IPS-15b (cell line): ENCODE measurements at regions not wholly inside any gene's neighbourhood (a gene's known extent, or its start where the extent isn't known, plus 50 kb on each side); places are given as distances from the start of the nearest gene placed in this dataset.

ENCODE experiments used
- H3K27me3 ChIP-seq: one replicate; pipeline ENCODE4 v1.6.1; 2013; ENCODE audit warnings: low read length; ENCODE audit not compliant: control insufficient read depth, insufficient read depth
- H3K36me3 ChIP-seq: one replicate; pipeline ENCODE4 v1.6.1; 2013; ENCODE audit warnings: low read length; ENCODE audit not compliant: control insufficient read depth, insufficient read depth
- H3K4me1 ChIP-seq: one replicate; pipeline ENCODE4 v1.6.1; 2013; ENCODE audit warnings: mild to moderate bottlenecking, low read length; ENCODE audit not compliant: control insufficient read depth, insufficient read depth
- H3K4me3 ChIP-seq: one replicate; pipeline ENCODE4 v1.5.1; 2013; ENCODE audit warnings: low read depth, low read length
- H3K9ac ChIP-seq: one replicate; pipeline ENCODE4 v1.6.1; 2013; ENCODE audit warnings: low read depth, mild to moderate bottlenecking, low read length
- H3K9me3 ChIP-seq: one replicate; pipeline ENCODE4 v1.6.1; 2013; ENCODE audit warnings: mild to moderate bottlenecking, low read length; ENCODE audit not compliant: control insufficient read depth, insufficient read depth

GRCh38 chr1:182127656-182128055 lies 66.1 kb upstream of the ZNF648 start:
- Histone ChIP-seq H3K9ac (no peak overlapping the region), H3K9me3 (no peaks in the 10 kb centered on the region), H3K36me3 (no peaks in the 10 kb centered on the region), H3K4me1 (no peaks in the 10 kb centered on the region), H3K27me3 (no peaks in the 10 kb centered on the region), H3K4me3 (no peak overlapping the region)

- H3K9me3 ChIP-seq: no peaks in the 10 kb centered on the region
Measured at GRCh38 chr1:182126272-182126800, 64.8 kb upstream of the ZNF648 start.

GRCh38 chr1:182122913-182123260 lies 61.4 kb upstream of the ZNF648 start:
- Histone ChIP-seq H3K9ac (no peak overlapping the region), H3K36me3 (no peaks in the 10 kb centered on the region), H3K4me1 (no peaks in the 10 kb centered on the region), H3K4me3 (no peak overlapping the region), H3K9me3 (no peaks in the 10 kb centered on the region), H3K27me3 (no peaks in the 10 kb centered on the region)

More at GRCh38 chr1:182126272-182126800, 64.8 kb upstream of the ZNF648 start:
- H3K9ac ChIP-seq: no peak overlapping the region
- H3K27me3 ChIP-seq: no peaks in the 10 kb centered on the region
- no peak overlapping the region for H3K4me3 ChIP-seq
- no peaks in the 10 kb centered on the region for H3K36me3 ChIP-seq
- H3K4me1 ChIP-seq: no peaks in the 10 kb centered on the region

GRCh38 chr1:182122256-182122912 lies 60.9 kb upstream of the ZNF648 start:
- Histone ChIP-seq H3K9me3 (no peaks in the 10 kb centered on the region), H3K27me3 (no peaks in the 10 kb centered on the region), H3K4me3 (no peak overlapping the region), H3K4me1 (no peaks in the 10 kb centered on the region), H3K9ac (no peak overlapping the region), H3K36me3 (no peaks in the 10 kb centered on the region)

- Histone ChIP-seq H3K36me3 (no peaks in the 10 kb centered on the region), H3K9ac (no peak overlapping the region), H3K27me3 (no peaks in the 10 kb centered on the region), H3K9me3 (no peaks in the 10 kb centered on the region), H3K4me3 (no peak overlapping the region), H3K4me1 (no peaks in the 10 kb centered on the region)
Measured at GRCh38 chr1:182121787-182122186, 60.3 kb upstream of the ZNF648 start.

GRCh38 chr1:182120411-182121258 lies 59.1 kb upstream of the ZNF648 start:
- Histone ChIP-seq H3K9ac (no peak overlapping the region), H3K9me3 (no peaks in the 10 kb centered on the region), H3K36me3 (no peaks in the 10 kb centered on the region), H3K4me1 (no peaks in the 10 kb centered on the region), H3K27me3 (no peaks in the 10 kb centered on the region), H3K4me3 (no peak overlapping the region)

GRCh38 chr1:182119631-182120030 lies 58.1 kb upstream of the ZNF648 start:
- H3K9me3 ChIP-seq: no peaks in the 10 kb centered on the region
- no peaks in the 10 kb centered on the region for H3K36me3 ChIP-seq
- H3K4me3 ChIP-seq: no peak overlapping the region
- H3K27me3 ChIP-seq: no peaks in the 10 kb centered on the region
- H3K9ac ChIP-seq: no peak overlapping the region
- H3K4me1 ChIP-seq: no peaks in the 10 kb centered on the region

GRCh38 chr1:182118851-182119250 lies 57.3 kb upstream of the ZNF648 start:
- H3K4me3 ChIP-seq: no peak overlapping the region
- no peaks in the 10 kb centered on the region for H3K9me3 ChIP-seq
- H3K36me3 ChIP-seq: no peaks in the 10 kb centered on the region
- no peaks in the 10 kb centered on the region for H3K4me1 ChIP-seq
- no peak overlapping the region for H3K9ac ChIP-seq
- no peaks in the 10 kb centered on the region for H3K27me3 ChIP-seq

- no peak overlapping the region for H3K4me3 ChIP-seq
- no peaks in the 10 kb centered on the region for H3K27me3 ChIP-seq
- H3K9ac ChIP-seq: no peak overlapping the region
- no peaks in the 10 kb centered on the region for H3K4me1 ChIP-seq
- H3K9me3 ChIP-seq: no peaks in the 10 kb centered on the region
- no peaks in the 10 kb centered on the region for H3K36me3 ChIP-seq
Measured at GRCh38 chr1:182114627-182115023, 53.1 kb upstream of the ZNF648 start.

GRCh38 chr1:182113879-182114626 lies 52.5 kb upstream of the ZNF648 start:
- H3K9ac ChIP-seq: no peak overlapping the region
- no peaks in the 10 kb centered on the region for H3K4me1 ChIP-seq
- no peaks in the 10 kb centered on the region for H3K36me3 ChIP-seq
- H3K27me3 ChIP-seq: no peaks in the 10 kb centered on the region
- H3K4me3 ChIP-seq: no peak overlapping the region
- H3K9me3 ChIP-seq: no peaks in the 10 kb centered on the region

GRCh38 chr1:182111496-182111895 lies 50.0 kb upstream of the ZNF648 start:
- Histone ChIP-seq H3K36me3 (no peaks in the 10 kb centered on the region), H3K9me3 (no peaks in the 10 kb centered on the region), H3K9ac (no peak overlapping the region), H3K4me3 (no peak overlapping the region), H3K4me1 (no peaks in the 10 kb centered on the region), H3K27me3 (no peaks in the 10 kb centered on the region)
